Liver (tissue), 3 donors: ENCODE measurements at regions not wholly inside any gene's neighbourhood (a gene's known extent, or its start where the extent isn't known, plus 50 kb on each side); places are given as distances from the start of the nearest gene placed in this dataset.

ENCODE experiments used
- GABPA ChIP-seq, 2 donors: IDR thresholded peaks in 1 of 2; conservative IDR thresholded peaks in 1 of 2; 2 replicates each; pipeline ENCODE4 v1.6.1; 2016; ENCODE audit warnings: antibody characterized with exemption in 2 of 2, mild to moderate bottlenecking in 1 of 2, moderate library complexity in 1 of 2
- TF ChIP-seq, protein P1 (sequence below): fragments of 150-350 bp; IDR thresholded peaks from 2 replicates; pipeline ENCODE4 v1.5.1; 2017; ENCODE audit warnings: improper control_type of control experiment, low read depth, low read length; ENCODE audit not compliant: missing input control
- TF ChIP-seq, protein P2 (sequence below): IDR thresholded peaks from 2 replicates; pipeline ENCODE4 v1.6.1; 2016; ENCODE audit warnings: antibody characterized with exemption, mild to moderate bottlenecking
- donor health status: healthy.
- donor health status: healthy.

DNA sequence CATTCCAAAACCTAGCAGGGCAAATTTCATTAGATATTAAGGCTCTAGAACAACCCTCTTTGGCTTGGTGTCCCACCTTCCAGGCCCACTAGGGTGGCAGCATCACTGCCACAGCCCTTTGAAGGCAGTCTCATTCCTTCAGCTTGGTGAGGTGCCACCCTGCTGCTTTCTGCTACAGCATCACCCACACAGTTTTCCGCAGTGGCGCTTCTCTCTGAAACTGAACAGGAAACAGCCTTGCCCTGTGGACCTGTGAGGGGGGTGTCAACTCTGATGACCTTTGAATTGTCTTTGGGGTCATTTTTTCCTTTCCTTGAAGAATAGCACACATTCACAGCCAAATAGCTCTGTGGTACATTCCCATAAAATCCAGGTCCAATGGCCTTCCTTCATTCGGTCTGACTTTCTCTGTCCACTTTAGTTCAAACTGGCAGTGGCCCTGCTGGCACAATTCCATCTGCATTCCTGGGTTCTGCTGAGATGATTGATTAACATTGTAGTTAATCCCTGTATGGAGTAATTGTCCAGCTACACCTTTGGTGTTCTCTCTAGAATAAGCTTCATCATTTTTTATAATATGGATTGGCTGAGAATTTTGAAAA, 251.9 kb upstream of the FAT3 start:
- TF ChIP-seq GABPA (IDR thresholded peaks at IDR 0.05 in 1 of 2, conservative IDR thresholded peaks at IDR 0.05 in 1 of 2) = no peak
- TF ChIP-seq, protein P1, sequence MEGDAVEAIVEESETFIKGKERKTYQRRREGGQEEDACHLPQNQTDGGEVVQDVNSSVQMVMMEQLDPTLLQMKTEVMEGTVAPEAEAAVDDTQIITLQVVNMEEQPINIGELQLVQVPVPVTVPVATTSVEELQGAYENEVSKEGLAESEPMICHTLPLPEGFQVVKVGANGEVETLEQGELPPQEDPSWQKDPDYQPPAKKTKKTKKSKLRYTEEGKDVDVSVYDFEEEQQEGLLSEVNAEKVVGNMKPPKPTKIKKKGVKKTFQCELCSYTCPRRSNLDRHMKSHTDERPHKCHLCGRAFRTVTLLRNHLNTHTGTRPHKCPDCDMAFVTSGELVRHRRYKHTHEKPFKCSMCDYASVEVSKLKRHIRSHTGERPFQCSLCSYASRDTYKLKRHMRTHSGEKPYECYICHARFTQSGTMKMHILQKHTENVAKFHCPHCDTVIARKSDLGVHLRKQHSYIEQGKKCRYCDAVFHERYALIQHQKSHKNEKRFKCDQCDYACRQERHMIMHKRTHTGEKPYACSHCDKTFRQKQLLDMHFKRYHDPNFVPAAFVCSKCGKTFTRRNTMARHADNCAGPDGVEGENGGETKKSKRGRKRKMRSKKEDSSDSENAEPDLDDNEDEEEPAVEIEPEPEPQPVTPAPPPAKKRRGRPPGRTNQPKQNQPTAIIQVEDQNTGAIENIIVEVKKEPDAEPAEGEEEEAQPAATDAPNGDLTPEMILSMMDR = no peak
- TF ChIP-seq, protein P2, sequence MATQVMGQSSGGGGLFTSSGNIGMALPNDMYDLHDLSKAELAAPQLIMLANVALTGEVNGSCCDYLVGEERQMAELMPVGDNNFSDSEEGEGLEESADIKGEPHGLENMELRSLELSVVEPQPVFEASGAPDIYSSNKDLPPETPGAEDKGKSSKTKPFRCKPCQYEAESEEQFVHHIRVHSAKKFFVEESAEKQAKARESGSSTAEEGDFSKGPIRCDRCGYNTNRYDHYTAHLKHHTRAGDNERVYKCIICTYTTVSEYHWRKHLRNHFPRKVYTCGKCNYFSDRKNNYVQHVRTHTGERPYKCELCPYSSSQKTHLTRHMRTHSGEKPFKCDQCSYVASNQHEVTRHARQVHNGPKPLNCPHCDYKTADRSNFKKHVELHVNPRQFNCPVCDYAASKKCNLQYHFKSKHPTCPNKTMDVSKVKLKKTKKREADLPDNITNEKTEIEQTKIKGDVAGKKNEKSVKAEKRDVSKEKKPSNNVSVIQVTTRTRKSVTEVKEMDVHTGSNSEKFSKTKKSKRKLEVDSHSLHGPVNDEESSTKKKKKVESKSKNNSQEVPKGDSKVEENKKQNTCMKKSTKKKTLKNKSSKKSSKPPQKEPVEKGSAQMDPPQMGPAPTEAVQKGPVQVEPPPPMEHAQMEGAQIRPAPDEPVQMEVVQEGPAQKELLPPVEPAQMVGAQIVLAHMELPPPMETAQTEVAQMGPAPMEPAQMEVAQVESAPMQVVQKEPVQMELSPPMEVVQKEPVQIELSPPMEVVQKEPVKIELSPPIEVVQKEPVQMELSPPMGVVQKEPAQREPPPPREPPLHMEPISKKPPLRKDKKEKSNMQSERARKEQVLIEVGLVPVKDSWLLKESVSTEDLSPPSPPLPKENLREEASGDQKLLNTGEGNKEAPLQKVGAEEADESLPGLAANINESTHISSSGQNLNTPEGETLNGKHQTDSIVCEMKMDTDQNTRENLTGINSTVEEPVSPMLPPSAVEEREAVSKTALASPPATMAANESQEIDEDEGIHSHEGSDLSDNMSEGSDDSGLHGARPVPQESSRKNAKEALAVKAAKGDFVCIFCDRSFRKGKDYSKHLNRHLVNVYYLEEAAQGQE = no peak
